Esophagus squamous epithelium (tissue), 5 donors: ENCODE measurements at regions not wholly inside any gene's neighbourhood (a gene's known extent, or its start where the extent isn't known, plus 50 kb on each side); places are given as distances from the start of the nearest gene placed in this dataset.

Experiments
- DNase-seq: peaks from one replicate; lab custom pipeline; 2025; lab: John Stamatoyannopoulos, UW
- H3K27ac ChIP-seq, 4 donors: fragments of 200-600 bp; sonication (generic); one replicate each; pipeline ENCODE4 v1.5.1; 2016 to 2019; ENCODE audit warnings: mild to moderate bottlenecking in 1 of 4
- H3K27me3 ChIP-seq, 4 donors: fragments of 200-600 bp; sonication (generic); 1 replicate in 3 of 4; 2 replicates in 1 of 4; pipeline versions ENCODE4 v1.5.1 to v1.6.0; 2017 to 2021; ENCODE audit warnings: antibody characterized with exemption in 1 of 4
- H3K36me3 ChIP-seq, 3 donors: fragments of 200-600 bp; sonication (generic); one replicate each; pipeline ENCODE4 v1.5.1; 2016 to 2019
- H3K4me1 ChIP-seq, 3 donors: fragments of 200-600 bp; sonication (generic); one replicate each; pipeline ENCODE4 v1.5.1; 2017 to 2019
- H3K4me3 ChIP-seq, 4 donors: fragments of 200-600 bp; sonication (generic); 1 replicate in 3 of 4; 2 replicates in 1 of 4; pipeline ENCODE4 v1.5.1; 2016 to 2019; ENCODE audit warnings: mild to moderate bottlenecking in 2 of 4, moderate library complexity in 1 of 4
- H3K9me3 ChIP-seq, 3 donors: fragments of 200-600 bp; sonication (generic); one replicate each; pipeline ENCODE4 v1.5.1; 2016 to 2019
- CTCF ChIP-seq, 6 experiments: fragments of 450-650 bp in 4 of 6; fragments of 200-600 bp in 2 of 6; sonication (generic) in 2 of 6; IDR thresholded peaks; one replicate each; pipeline ENCODE4 v1.5.1; 2016 to 2019; ENCODE audit warnings: antibody characterized with exemption in 6 of 6, mild to moderate bottlenecking in 4 of 6, moderate library complexity in 4 of 6
- POLR2A ChIP-seq, 4 donors: fragments of 450-650 bp; IDR thresholded peaks; one replicate each; pipeline ENCODE4 v1.6.1; 2017; ENCODE audit warnings: antibody characterized with exemption in 4 of 4, mild to moderate bottlenecking in 4 of 4, moderate library complexity in 3 of 4
- WGBS, 2 donors: methylation state at CpG; one replicate each; pipeline ENCODE4 v1.1.5; 2018; 5-methylcytosine and 5-hydroxymethylcytosine counted together
- intact Hi-C: fragments of 100-400 bp; cut with DNase I; formaldehyde crosslinking; loops from one replicate; pipeline ENCODE4 v1.15.0; 2022
- donor health status: DM: yes; HTN: yes; CAD: no.

- Histone ChIP-seq H3K36me3 (no peaks in the 10 kb centered on the region), H3K4me3 (no peak overlapping the region), H3K27ac (no peak overlapping the region), H3K9me3 (no peaks in the 10 kb centered on the region), H3K27me3 (no peaks in the 10 kb centered on the region), H3K4me1 (no peaks in the 10 kb centered on the region)
- 86 to 89% methylated on average over 3 to 4 of the region's 7 CpGs for WGBS, 2 donors
- intact Hi-C loops: no loop called here
- TF ChIP-seq CTCF (IDR thresholded peaks at IDR 0.05): no peak
- TF ChIP-seq POLR2A (IDR thresholded peaks at IDR 0.05): no peak
- DNase-seq: no peak
Measured at GRCh38 chr4:65193985-65194384, 476.3 kb downstream of the EPHA5 start.

- TF ChIP-seq POLR2A (IDR thresholded peaks at IDR 0.05) (no peak), CTCF (IDR thresholded peaks at IDR 0.05) (no peak)
Measured at GRCh38 chr4:65190780-65191179, 479.5 kb downstream of the EPHA5 start.

GRCh38 chr4:65175585-65175984, 494.7 kb downstream of the EPHA5 start:
- Histone ChIP-seq H3K4me1 (no peaks in the 10 kb centered on the region), H3K4me3 (no peak overlapping the region), H3K9me3 (no peaks in the 10 kb centered on the region), H3K27ac (no peak overlapping the region), H3K27me3 (no peaks in the 10 kb centered on the region), H3K36me3 (no peaks in the 10 kb centered on the region)
- intact Hi-C loops: no loop called here
- DNase-seq: no peak
- TF ChIP-seq CTCF (IDR thresholded peaks at IDR 0.05) (no peak), POLR2A (IDR thresholded peaks at IDR 0.05) (no peak)
- 67 to 82% methylated on average over 5 of the region's 5 CpGs for WGBS, 2 donors

More at GRCh38 chr4:65190780-65191179, 479.5 kb downstream of the EPHA5 start:
- Histone ChIP-seq H3K4me3 (no peak overlapping the region), H3K9me3 (no peaks in the 10 kb centered on the region), H3K27me3 (no peaks in the 10 kb centered on the region), H3K4me1 (no peaks in the 10 kb centered on the region), H3K36me3 (no peaks in the 10 kb centered on the region), H3K27ac (no peak overlapping the region)
- DNase-seq: no peak
- intact Hi-C loops: no loop called here
- 90 to 98% methylated on average over 2 of the region's 2 CpGs for WGBS, 2 donors

- H3K27ac ChIP-seq: no peak overlapping the region
- no peaks in the 10 kb centered on the region for H3K36me3 ChIP-seq
- H3K27me3 ChIP-seq: no peaks in the 10 kb centered on the region
- DNase-seq: no peak
- H3K9me3 ChIP-seq: no peaks in the 10 kb centered on the region
- 87 to 91% methylated on average over 2 to 6 of the region's 6 CpGs for WGBS, 2 donors
- TF ChIP-seq POLR2A (IDR thresholded peaks at IDR 0.05) (no peak), CTCF (IDR thresholded peaks at IDR 0.05) (no peak)
- H3K4me1 ChIP-seq: no peaks in the 10 kb centered on the region
- no peak overlapping the region for H3K4me3 ChIP-seq
- intact Hi-C loops: no loop called here
Measured at GRCh38 chr4:65170768-65171514, 499.3 kb downstream of the EPHA5 start.

- H3K27ac ChIP-seq: no peak overlapping the region
- H3K4me3 ChIP-seq: no peak overlapping the region
- no peaks in the 10 kb centered on the region for H3K27me3 ChIP-seq
- no peaks in the 10 kb centered on the region for H3K9me3 ChIP-seq
- DNase-seq: no peak
- H3K36me3 ChIP-seq: no peaks in the 10 kb centered on the region
- 54 to 60% methylated on average over 3 of the region's 3 CpGs for WGBS, 2 donors
- H3K4me1 ChIP-seq: no peaks in the 10 kb centered on the region
- TF ChIP-seq POLR2A (IDR thresholded peaks at IDR 0.05) (no peak), CTCF (IDR thresholded peaks at IDR 0.05) (no peak)
- intact Hi-C loops: no loop called here
Measured at GRCh38 chr4:65167719-65168118, 502.6 kb downstream of the EPHA5 start.
